ENCODE measurements at regions not wholly inside any gene's neighbourhood (a gene's known extent, or its start where the extent isn't known, plus 50 kb on each side); places are given as distances from the start of the nearest gene placed in this dataset.

DNA sequence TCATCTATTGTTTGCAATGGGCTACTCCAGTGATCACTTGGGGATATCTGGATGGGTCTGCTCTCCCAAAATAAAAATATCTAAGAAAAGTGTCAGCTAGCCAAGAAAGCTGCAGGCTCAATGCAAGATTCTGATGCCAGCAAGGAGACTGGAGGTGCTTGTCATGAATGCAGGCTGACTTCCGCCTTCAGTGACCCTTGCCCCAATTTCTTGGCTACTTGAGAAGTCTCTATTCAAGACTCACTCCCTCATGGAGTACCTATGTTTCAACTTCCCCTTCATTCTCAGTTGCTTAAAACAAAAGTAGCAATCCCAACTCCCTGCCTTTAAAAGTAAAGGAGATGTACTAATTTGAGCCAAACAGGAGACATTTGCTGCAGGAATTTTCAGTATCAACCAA lies 123.9 kb downstream of the GPR65 start:
- Histone ChIP-seq H3K27ac (ENCODE audit: low read length) (peak overlapping the region; percentile 64), H3F3A (ENCODE audit: low read length, unreplicated experiment) (peaks cover 5% of the 10 kb centered on the region), H3K9me3 (ENCODE audit: low read length) (no peaks in the 10 kb centered on the region), H3K9me2 (replicated peaks; ENCODE audit: low read length) (no peaks in the 10 kb centered on the region), H3K36me3 (ENCODE audit: low read depth, low read length) (no peaks in the 10 kb centered on the region), H2AFZ (ENCODE audit: low read length) (peak overlapping the region; percentile 15; the same call in 1 of the 2 replicates), H3K4me1 (ENCODE audit: insufficient read depth, low read length) (peaks cover 23% of the 10 kb centered on the region), H3K4me2 (ENCODE audit: low read length) (peak overlapping the region; percentile 40), H3K79me2 (ENCODE audit: low read length) (no peaks in the 10 kb centered on the region), H4K20me1 (ENCODE audit: low read length) (no peaks in the 10 kb centered on the region), H3K9ac (ENCODE audit: low read length) (no peak overlapping the region), H3K27me3 (ENCODE audit: low read length) (no peaks in the 10 kb centered on the region), H3K4me3 (ENCODE audit: low read length) (no peak overlapping the region)
- TF ChIP-seq, protein P1, sequence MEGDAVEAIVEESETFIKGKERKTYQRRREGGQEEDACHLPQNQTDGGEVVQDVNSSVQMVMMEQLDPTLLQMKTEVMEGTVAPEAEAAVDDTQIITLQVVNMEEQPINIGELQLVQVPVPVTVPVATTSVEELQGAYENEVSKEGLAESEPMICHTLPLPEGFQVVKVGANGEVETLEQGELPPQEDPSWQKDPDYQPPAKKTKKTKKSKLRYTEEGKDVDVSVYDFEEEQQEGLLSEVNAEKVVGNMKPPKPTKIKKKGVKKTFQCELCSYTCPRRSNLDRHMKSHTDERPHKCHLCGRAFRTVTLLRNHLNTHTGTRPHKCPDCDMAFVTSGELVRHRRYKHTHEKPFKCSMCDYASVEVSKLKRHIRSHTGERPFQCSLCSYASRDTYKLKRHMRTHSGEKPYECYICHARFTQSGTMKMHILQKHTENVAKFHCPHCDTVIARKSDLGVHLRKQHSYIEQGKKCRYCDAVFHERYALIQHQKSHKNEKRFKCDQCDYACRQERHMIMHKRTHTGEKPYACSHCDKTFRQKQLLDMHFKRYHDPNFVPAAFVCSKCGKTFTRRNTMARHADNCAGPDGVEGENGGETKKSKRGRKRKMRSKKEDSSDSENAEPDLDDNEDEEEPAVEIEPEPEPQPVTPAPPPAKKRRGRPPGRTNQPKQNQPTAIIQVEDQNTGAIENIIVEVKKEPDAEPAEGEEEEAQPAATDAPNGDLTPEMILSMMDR (conservative IDR thresholded peaks at IDR 0.05; ENCODE audit: low read depth, low read length) = no peak
- TF ChIP-seq EZH2 (IDR thresholded peaks at IDR 0.05; ENCODE audit: low read length, unreplicated experiment) = no peak
- TF ChIP-seq EZH2phosphoT487 (IDR thresholded peaks at IDR 0.05; ENCODE audit: borderline replicate concordance, low read length) = no peak
- DNase-seq (peak; percentile 19), ATAC-seq (no peak)
- BruUV-seq (replicated peaks) = no TSS peak
- CTCF ChIA-PET = no interaction called here
- POLR2A ChIA-PET (ENCODE audit: unreplicated experiment) = no interaction called here
- intact Hi-C loops (cut with micrococcal nuclease) = no loop called here

DNA sequence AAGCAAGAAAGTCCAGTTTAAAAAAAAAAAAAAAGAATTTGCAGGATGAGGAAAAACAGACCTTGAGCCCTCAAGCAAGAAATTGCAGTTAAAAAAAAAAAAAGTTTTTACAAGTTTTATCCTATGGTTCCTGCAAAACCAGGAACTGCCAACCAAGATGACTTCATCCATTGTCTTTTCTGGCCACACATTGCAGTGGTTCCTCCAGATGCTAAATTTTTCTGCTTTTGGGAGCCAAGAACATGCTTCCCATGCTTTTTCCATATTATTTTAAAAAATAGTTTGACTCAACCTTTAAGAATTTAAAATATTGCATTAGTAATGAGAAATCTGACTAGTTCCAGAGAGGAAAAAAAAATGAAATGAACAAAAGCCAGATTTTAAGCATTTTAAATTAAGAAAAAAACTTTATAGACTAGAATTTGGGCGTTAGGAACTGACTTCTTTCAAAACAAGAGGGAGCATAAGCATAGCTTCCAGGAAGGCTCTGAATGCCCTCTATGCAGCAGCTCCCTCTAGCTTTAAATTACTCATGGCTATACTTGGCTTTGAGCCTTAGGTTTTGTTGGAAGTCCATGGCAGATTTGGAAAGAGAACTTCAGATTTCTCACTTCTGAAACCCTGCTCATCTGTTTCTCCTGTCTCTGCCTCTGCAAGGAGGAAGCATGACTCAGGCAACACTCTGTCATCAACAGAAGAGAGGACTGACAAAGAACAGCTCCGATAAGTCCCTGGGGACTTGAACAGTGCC lies 124.5 kb downstream of the GPR65 start:
- intact Hi-C loops (cut with micrococcal nuclease) = no loop called here
- Histone ChIP-seq H3K4me1 (ENCODE audit: insufficient read depth, low read length) (peaks cover 23% of the 10 kb centered on the region), H3K79me2 (ENCODE audit: low read length) (no peaks in the 10 kb centered on the region), H2AFZ (ENCODE audit: low read length) (peak overlapping the region; percentile 58; the same call in 1 of the 2 replicates), H3K9me2 (replicated peaks; ENCODE audit: low read length) (no peaks in the 10 kb centered on the region), H3K27me3 (ENCODE audit: low read length) (no peaks in the 10 kb centered on the region), H3F3A (ENCODE audit: low read length, unreplicated experiment) (peaks cover 5% of the 10 kb centered on the region), H3K9me3 (ENCODE audit: low read length) (no peaks in the 10 kb centered on the region), H4K20me1 (ENCODE audit: low read length) (no peaks in the 10 kb centered on the region), H3K36me3 (ENCODE audit: low read depth, low read length) (no peaks in the 10 kb centered on the region), H3K4me2 (ENCODE audit: low read length) (peak overlapping the region; percentile 40), H3K27ac (ENCODE audit: low read length) (peak overlapping the region; percentile 64), H3K9ac (ENCODE audit: low read length) (no peak overlapping the region), H3K4me3 (ENCODE audit: low read length) (no peak overlapping the region)
- DNase-seq = peak; percentile 77
- TF ChIP-seq, protein P1 (conservative IDR thresholded peaks at IDR 0.05; ENCODE audit: low read depth, low read length) = peak; percentile 41; the same call in 1 of the 2 replicates
- TF ChIP-seq EZH2phosphoT487 (IDR thresholded peaks at IDR 0.05; ENCODE audit: borderline replicate concordance, low read length) (no peak), EZH2 (IDR thresholded peaks at IDR 0.05; ENCODE audit: low read length, unreplicated experiment) (no peak)
- ChIA-PET POLR2A (ENCODE audit: unreplicated experiment) (no interaction called here), CTCF (no interaction called here)
- peak; percentile 73 for ATAC-seq
- BruUV-seq (replicated peaks) = no TSS peak

DNA sequence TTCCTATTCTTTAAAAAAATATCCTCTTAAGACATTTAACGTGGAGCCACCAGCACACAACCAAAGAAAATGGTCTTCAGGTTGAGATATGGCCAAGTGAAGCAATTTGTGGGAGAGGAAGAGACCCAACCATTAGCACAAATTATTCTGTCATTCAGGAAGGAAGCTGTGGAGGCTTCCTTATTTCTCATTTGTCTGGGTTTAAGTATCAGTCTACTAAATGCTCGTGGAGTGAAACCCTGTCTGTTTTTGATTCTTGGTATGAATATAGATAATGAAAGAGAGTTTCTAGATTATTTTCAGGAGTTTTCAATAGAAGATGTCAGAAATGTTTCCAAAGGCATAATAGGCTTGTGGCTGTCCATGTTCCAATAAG lies 125.1 kb downstream of the GPR65 start:
- H3K36me3 ChIP-seq (ENCODE audit: low read depth, low read length) = no peaks in the 10 kb centered on the region
- intact Hi-C loops (cut with micrococcal nuclease) = no loop called here
- CTCF ChIA-PET = no interaction called here
- TF ChIP-seq EZH2phosphoT487 (IDR thresholded peaks at IDR 0.05; ENCODE audit: borderline replicate concordance, low read length) (no peak), EZH2 (IDR thresholded peaks at IDR 0.05; ENCODE audit: low read length, unreplicated experiment) (no peak)
- TF ChIP-seq, protein P1 (conservative IDR thresholded peaks at IDR 0.05; ENCODE audit: low read depth, low read length) = no peak
- H4K20me1 ChIP-seq (ENCODE audit: low read length) = no peaks in the 10 kb centered on the region
- no peaks in the 10 kb centered on the region for H3K9me2 ChIP-seq (replicated peaks; ENCODE audit: low read length)
- ATAC-seq (no peak), DNase-seq (no peak)
- no peak overlapping the region for H3K9ac ChIP-seq (ENCODE audit: low read length)
- H3K79me2 ChIP-seq (ENCODE audit: low read length) = no peaks in the 10 kb centered on the region
- BruUV-seq (replicated peaks) = no TSS peak
- peak overlapping the region; percentile 64 for H3K27ac ChIP-seq (ENCODE audit: low read length)
- peaks cover 5% of the 10 kb centered on the region for H3F3A ChIP-seq (ENCODE audit: low read length, unreplicated experiment)
- H3K4me3 ChIP-seq (ENCODE audit: low read length) = no peak overlapping the region
- H2AFZ ChIP-seq (ENCODE audit: low read length) = peak overlapping the region; percentile 58; the same call in 1 of the 2 replicates
- POLR2A ChIA-PET (ENCODE audit: unreplicated experiment) = no interaction called here
- no peaks in the 10 kb centered on the region for H3K27me3 ChIP-seq (ENCODE audit: low read length)
- H3K4me1 ChIP-seq (ENCODE audit: insufficient read depth, low read length) = peaks cover 23% of the 10 kb centered on the region
- H3K4me2 ChIP-seq (ENCODE audit: low read length) = peak overlapping the region; percentile 40
- H3K9me3 ChIP-seq (ENCODE audit: low read length) = no peaks in the 10 kb centered on the region

All from PC-3 (cell line).